Mesothelial cell of epicardium (in vitro differentiated cells): ENCODE measurements at regions not wholly inside any gene's neighbourhood (a gene's known extent, or its start where the extent isn't known, plus 50 kb on each side); places are given as distances from the start of the nearest gene placed in this dataset.

Experiments used
- DNase-seq, 2 experiments: peaks; one replicate each; pipeline ENCODE4 v3.0.0; 2021; ENCODE audit warnings: low spot score in 2 of 2; ENCODE audit not compliant: unreplicated experiment in 2 of 2
- H3K27ac Mint-ChIP-seq: 2 replicates; pipeline ENCODE4 v1.8.0; 2021; ENCODE audit warnings: mixed read lengths
- H3K27me3 Mint-ChIP-seq: 2 replicates; pipeline ENCODE4 v1.8.0; 2021; ENCODE audit warnings: low read depth, mixed read lengths
- H3K36me3 Mint-ChIP-seq: 2 replicates; pipeline ENCODE4 v1.8.0; 2021; ENCODE audit warnings: mixed read lengths
- H3K4me1 Mint-ChIP-seq: 2 replicates; pipeline ENCODE4 v1.8.0; 2021; ENCODE audit warnings: mixed read lengths
- H3K4me3 Mint-ChIP-seq: 2 replicates; pipeline ENCODE4 v1.8.0; 2021; ENCODE audit warnings: mild to moderate bottlenecking, moderate library complexity, mixed read lengths
- H3K9me3 Mint-ChIP-seq: 2 replicates; pipeline ENCODE4 v1.8.0; 2021; ENCODE audit warnings: mixed read lengths
- TF ChIP-seq, protein P1 (sequence below): fragments of 200-600 bp; sonication (generic); IDR thresholded peaks from one replicate; pipeline ENCODE4 v1.5.0; 2021; ENCODE audit warnings: antibody characterized with exemption; ENCODE audit not compliant: unreplicated experiment

GRCh38 chr13:110773480-110773879 lies 60.0 kb downstream of the ING1 start:
- no peak for DNase-seq
- Mint-ChIP-seq H3K9me3 (peaks cover 2% of the 10 kb centered on the region), H3K36me3 (no peaks in the 10 kb centered on the region), H3K27ac (no peak overlapping the region), H3K4me3 (no peak overlapping the region), H3K27me3 (peaks cover 13% of the 10 kb centered on the region), H3K4me1 (peaks cover 3% of the 10 kb centered on the region)
- TF ChIP-seq, protein P1, sequence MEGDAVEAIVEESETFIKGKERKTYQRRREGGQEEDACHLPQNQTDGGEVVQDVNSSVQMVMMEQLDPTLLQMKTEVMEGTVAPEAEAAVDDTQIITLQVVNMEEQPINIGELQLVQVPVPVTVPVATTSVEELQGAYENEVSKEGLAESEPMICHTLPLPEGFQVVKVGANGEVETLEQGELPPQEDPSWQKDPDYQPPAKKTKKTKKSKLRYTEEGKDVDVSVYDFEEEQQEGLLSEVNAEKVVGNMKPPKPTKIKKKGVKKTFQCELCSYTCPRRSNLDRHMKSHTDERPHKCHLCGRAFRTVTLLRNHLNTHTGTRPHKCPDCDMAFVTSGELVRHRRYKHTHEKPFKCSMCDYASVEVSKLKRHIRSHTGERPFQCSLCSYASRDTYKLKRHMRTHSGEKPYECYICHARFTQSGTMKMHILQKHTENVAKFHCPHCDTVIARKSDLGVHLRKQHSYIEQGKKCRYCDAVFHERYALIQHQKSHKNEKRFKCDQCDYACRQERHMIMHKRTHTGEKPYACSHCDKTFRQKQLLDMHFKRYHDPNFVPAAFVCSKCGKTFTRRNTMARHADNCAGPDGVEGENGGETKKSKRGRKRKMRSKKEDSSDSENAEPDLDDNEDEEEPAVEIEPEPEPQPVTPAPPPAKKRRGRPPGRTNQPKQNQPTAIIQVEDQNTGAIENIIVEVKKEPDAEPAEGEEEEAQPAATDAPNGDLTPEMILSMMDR, result no peak

DNA sequence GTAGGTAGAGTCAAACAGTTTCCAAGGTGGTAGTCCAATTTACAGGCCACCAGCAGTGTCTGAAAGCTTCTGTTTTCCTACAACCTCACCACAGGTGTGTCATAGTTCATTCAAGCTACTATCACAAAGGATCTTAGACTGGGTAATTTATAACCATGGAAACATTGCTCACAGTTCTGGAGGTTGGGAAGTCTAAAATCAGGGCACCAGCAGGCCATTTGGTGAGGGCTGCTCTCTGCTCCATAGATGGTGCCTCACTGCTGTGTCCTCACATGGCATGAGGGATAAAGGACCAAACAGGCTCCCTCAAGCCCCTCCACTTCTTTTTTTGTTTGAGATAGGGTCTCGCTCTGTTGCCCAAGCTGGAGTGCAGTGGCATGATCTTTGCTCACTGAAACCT lies 60.6 kb downstream of the ING1 start:
- no peak for DNase-seq
- Mint-ChIP-seq H3K27ac (no peak overlapping the region), H3K36me3 (no peaks in the 10 kb centered on the region), H3K27me3 (peaks cover 13% of the 10 kb centered on the region), H3K4me3 (no peak overlapping the region), H3K9me3 (no peaks in the 10 kb centered on the region), H3K4me1 (peaks cover 3% of the 10 kb centered on the region)
- TF ChIP-seq, protein P1, result no peak

DNA sequence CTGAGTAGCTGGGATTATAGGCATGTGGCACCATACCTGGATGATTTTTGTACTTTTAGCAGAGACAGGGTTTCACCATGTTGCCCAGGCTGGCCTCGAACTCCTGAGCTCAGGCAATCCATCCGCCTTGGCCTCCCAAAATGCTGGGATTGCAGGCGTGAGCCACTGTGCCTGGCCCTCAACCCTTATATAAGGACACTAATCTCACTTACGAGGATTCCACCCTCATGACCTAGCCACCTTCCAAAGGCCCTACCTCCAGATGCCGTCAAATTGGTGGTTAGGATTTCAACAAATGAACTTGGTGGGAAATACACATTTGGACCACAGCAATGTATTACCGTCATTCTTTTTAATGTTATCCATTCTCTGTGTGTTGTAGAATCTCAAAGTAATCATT lies 61.0 kb downstream of the ING1 start:
- Mint-ChIP-seq H3K27ac (no peak overlapping the region), H3K4me1 (peaks cover 3% of the 10 kb centered on the region), H3K36me3 (no peaks in the 10 kb centered on the region), H3K4me3 (no peak overlapping the region), H3K27me3 (peaks cover 13% of the 10 kb centered on the region), H3K9me3 (no peaks in the 10 kb centered on the region)
- no peak for DNase-seq
- TF ChIP-seq, protein P1, result no peak

GRCh38 chr13:110775576-110775975 lies 62.1 kb downstream of the ING1 start:
- no peak for DNase-seq
- Mint-ChIP-seq H3K9me3 (peaks cover 3% of the 10 kb centered on the region), H3K4me1 (peaks cover 3% of the 10 kb centered on the region), H3K36me3 (no peaks in the 10 kb centered on the region), H3K27ac (peak overlapping the region; percentile 27), H3K4me3 (no peak overlapping the region), H3K27me3 (peaks cover 7% of the 10 kb centered on the region)
- TF ChIP-seq, protein P1, result no peak

DNA sequence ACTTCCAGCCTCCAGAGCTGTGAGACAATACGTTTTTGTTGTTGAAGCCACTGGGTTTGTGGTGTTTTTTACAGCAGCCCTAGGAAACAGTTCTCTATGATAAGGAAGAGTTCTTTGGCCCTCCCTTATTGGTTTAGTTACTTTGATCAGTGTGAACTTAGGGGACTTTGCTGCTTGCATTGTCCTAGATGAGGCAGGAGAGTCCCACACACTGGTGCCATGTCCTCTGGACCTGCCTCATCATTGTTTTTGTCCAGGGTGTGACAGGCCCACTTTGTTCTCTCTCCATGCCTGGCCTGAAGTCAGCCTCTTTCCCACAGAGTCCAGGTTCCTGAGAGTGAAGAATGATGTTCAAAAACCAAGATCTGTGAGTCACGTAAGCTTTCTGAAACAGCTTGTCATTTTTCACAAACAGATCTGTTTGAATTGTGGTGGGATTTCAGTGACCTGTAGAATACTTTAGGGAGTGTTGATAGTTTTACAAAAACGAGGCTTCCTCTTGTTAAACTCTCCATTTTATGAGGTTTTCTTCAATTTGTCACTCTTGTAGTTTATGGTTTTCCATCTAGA lies 63.8 kb downstream of the ING1 start:
- peaks cover 6% of the 10 kb centered on the region for H3K27me3 Mint-ChIP-seq
- DNase-seq, result no peak
- H3K4me3 Mint-ChIP-seq, result no peak overlapping the region
- peaks cover 3% of the 10 kb centered on the region for H3K4me1 Mint-ChIP-seq
- H3K27ac Mint-ChIP-seq, result no peak overlapping the region
- no peaks in the 10 kb centered on the region for H3K36me3 Mint-ChIP-seq
- TF ChIP-seq, protein P1, result no peak
- peaks cover 14% of the 10 kb centered on the region for H3K9me3 Mint-ChIP-seq

DNA sequence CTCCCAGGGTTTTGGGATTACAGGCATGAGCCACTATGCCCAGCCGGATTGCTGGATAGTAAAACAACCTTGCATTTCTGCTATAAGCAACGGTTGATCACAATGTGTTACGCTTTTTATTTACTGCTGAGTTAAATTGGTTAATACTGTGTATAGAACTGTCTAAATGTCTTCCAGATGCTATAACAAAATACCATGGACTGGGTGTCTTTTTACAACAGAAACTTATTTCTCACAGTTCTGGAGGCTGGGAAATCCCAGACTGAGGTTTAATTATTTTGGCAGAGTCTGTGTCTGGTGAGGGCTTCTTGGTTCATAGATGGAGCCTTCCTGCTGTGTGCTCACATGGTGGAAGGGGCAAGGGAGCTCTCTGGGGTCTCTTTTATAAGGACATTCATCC lies 65.5 kb downstream of the ING1 start:
- Mint-ChIP-seq H3K27me3 (no peaks in the 10 kb centered on the region), H3K4me1 (peaks cover 3% of the 10 kb centered on the region), H3K27ac (no peak overlapping the region), H3K36me3 (no peaks in the 10 kb centered on the region), H3K4me3 (no peak overlapping the region), H3K9me3 (peaks cover 25% of the 10 kb centered on the region)
- TF ChIP-seq, protein P1, result no peak
- DNase-seq, result no peak
